H1 (cell line): ENCODE measurements at regions not wholly inside any gene's neighbourhood (a gene's known extent, or its start where the extent isn't known, plus 50 kb on each side); places are given as distances from the start of the nearest gene placed in this dataset.

Experiments
- EP300 ChIP-seq, 2 experiments: IDR thresholded peaks; 1 replicate in 1 of 2; 2 replicates in 1 of 2; pipeline ENCODE4 v1.6.1; 2011 to 2012; ENCODE audit warnings: low read depth in 2 of 2, low read length in 2 of 2, mild to moderate bottlenecking in 2 of 2, borderline replicate concordance in 1 of 2, inconsistent platforms in 1 of 2, moderate library complexity in 1 of 2
- EZH2 ChIP-seq: fragments of 200-600 bp; sonication (generic); IDR thresholded peaks from 2 replicates; pipeline ENCODE4 v1.7.1; 2012; ENCODE audit warnings: low read depth, mild to moderate bottlenecking, moderate library complexity, low read length, inconsistent platforms; ENCODE audit not compliant: severe bottlenecking
- GTF2F1 ChIP-seq: IDR thresholded peaks from 2 replicates; pipeline ENCODE4 v1.6.1; 2012; ENCODE audit warnings: low read depth, low read length, improper control_type of control experiment, borderline replicate concordance
- PHF8 ChIP-seq: fragments of 200-600 bp; sonication (generic); conservative IDR thresholded peaks from 2 replicates; pipeline ENCODE4 v1.7.1; 2012; ENCODE audit warnings: low read depth, mild to moderate bottlenecking, inconsistent platforms, low read length, moderate library complexity
- POLR2A ChIP-seq, 2 experiments: IDR thresholded peaks; 1 replicate in 1 of 2; 2 replicates in 1 of 2; pipeline ENCODE4 v1.6.1; 2011; ENCODE audit warnings: low read depth in 2 of 2, low read length in 2 of 2, mild to moderate bottlenecking in 2 of 2; ENCODE audit errors: control extremely low read depth in 1 of 2
- POLR2AphosphoS5 ChIP-seq: IDR thresholded peaks from 2 replicates; pipeline ENCODE4 v1.6.1; 2011; ENCODE audit warnings: low read depth, low read length
- SP4 ChIP-seq: IDR thresholded peaks from 2 replicates; pipeline ENCODE4 v1.6.1; 2012; ENCODE audit warnings: low read length, inconsistent platforms
- ZNF274 ChIP-seq: IDR thresholded peaks from 2 replicates; pipeline ENCODE4 v1.7.0; 2012; ENCODE audit warnings: low read length, borderline replicate concordance; ENCODE audit errors: extremely low read depth
- TF ChIP-seq, protein P1 (sequence below), 3 experiments: IDR thresholded peaks; 1 replicate in 2 of 3; 2 replicates in 1 of 3; pipeline versions ENCODE4 v1.5.1 to v1.6.1; 2011; ENCODE audit warnings: low read length in 3 of 3, mild to moderate bottlenecking in 3 of 3, inconsistent platforms in 2 of 3, low read depth in 1 of 3, moderate library complexity in 1 of 3; ENCODE audit not compliant: insufficient read depth in 1 of 3; ENCODE audit errors: control extremely low read depth in 1 of 3

- TF ChIP-seq, protein P1, sequence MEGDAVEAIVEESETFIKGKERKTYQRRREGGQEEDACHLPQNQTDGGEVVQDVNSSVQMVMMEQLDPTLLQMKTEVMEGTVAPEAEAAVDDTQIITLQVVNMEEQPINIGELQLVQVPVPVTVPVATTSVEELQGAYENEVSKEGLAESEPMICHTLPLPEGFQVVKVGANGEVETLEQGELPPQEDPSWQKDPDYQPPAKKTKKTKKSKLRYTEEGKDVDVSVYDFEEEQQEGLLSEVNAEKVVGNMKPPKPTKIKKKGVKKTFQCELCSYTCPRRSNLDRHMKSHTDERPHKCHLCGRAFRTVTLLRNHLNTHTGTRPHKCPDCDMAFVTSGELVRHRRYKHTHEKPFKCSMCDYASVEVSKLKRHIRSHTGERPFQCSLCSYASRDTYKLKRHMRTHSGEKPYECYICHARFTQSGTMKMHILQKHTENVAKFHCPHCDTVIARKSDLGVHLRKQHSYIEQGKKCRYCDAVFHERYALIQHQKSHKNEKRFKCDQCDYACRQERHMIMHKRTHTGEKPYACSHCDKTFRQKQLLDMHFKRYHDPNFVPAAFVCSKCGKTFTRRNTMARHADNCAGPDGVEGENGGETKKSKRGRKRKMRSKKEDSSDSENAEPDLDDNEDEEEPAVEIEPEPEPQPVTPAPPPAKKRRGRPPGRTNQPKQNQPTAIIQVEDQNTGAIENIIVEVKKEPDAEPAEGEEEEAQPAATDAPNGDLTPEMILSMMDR (IDR thresholded peaks at IDR 0.05; ENCODE audit: control extremely low read depth in 1 of 3, insufficient read depth in 1 of 3, low read depth in 1 of 3, low read length in 3 of 3): no peak
- TF ChIP-seq EP300 (IDR thresholded peaks at IDR 0.05; ENCODE audit: borderline replicate concordance in 1 of 2, low read depth in 2 of 2, low read length in 2 of 2) (no peak), POLR2AphosphoS5 (no peak), GTF2F1 (no peak), SP4 (no peak), PHF8 (no peak), POLR2A (IDR thresholded peaks at IDR 0.05; ENCODE audit: control extremely low read depth in 1 of 2, low read depth in 2 of 2, low read length in 2 of 2) (no peak), EZH2 (no peak), ZNF274 (no peak)
Observed at GRCh38 chrX:125678258-125678657, 358.6 kb downstream of the TEX13C start.
